AG10803 (cell line): ENCODE measurements at regions not wholly inside any gene's neighbourhood (a gene's known extent, or its start where the extent isn't known, plus 50 kb on each side); places are given as distances from the start of the nearest gene placed in this dataset.

Experiments
- DNase-seq: peaks from one replicate; pipeline ENCODE4 v3.0.0; 2010; ENCODE audit warnings: low read depth
- H3K4me3 ChIP-seq: 2 replicates; pipeline ENCODE4 v1.5.1; 2011; ENCODE audit warnings: mild to moderate bottlenecking, low read length, control low read depth
- CTCF ChIP-seq: conservative IDR thresholded peaks from 2 replicates; pipeline ENCODE4 v1.5.1; 2011; ENCODE audit warnings: mild to moderate bottlenecking, low read length, control low read depth, inconsistent platforms

- TF ChIP-seq CTCF = no peak
- DNase-seq = no peak
These were observed 1292.6 kb downstream of the BRINP3 start for GRCh38 chr1:189185097-189185496.

GRCh38 chr1:189192741-189193520 is 1284.7 kb downstream of the BRINP3 start:
- TF ChIP-seq CTCF = no peak
- DNase-seq = no peak
- H3K4me3 ChIP-seq = no peak overlapping the region

More at GRCh38 chr1:189185097-189185496, 1292.6 kb downstream of the BRINP3 start:
- no peak overlapping the region for H3K4me3 ChIP-seq

DNA sequence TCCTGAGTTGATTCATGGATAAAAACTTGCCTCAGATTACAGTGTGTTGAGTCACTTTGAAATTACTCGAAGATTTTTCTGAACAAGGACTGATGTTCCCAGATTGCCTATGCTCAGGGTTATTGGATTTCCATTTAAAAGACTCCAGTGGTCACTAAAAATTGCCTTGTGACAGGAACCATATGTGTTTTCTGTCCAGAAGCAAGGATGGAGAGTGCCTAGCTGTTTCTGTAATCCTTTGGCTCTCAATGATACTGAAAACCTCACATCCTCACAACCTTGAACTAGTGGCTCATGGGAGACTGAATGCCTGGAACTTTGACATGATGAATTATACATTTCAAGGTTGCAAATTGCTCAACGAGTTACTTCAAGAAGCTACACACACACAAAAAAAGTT is 1271.8 kb downstream of the BRINP3 start:
- H3K4me3 ChIP-seq = no peak overlapping the region
- no peak for TF ChIP-seq CTCF
- no peak for DNase-seq

DNA sequence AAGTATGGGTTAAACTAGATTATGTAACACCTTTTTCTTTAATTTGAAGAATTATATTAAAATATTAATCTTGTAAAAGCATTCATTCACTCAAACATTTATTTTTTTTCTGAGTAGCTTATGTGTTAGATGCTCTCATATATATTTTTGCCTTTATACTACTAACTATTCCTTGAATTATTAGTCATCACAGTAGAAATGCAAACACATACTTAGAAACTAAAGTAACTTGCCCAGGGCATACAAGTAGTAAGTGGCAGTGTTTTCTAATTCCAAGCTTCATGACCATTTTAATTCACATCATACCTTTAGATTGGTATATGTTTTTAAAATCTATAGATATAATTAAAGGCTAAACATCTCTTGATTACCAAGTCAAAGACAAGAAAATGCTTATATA is 1271.0 kb downstream of the BRINP3 start:
- H3K4me3 ChIP-seq = no peak overlapping the region
- DNase-seq = no peak
- no peak for TF ChIP-seq CTCF

DNA sequence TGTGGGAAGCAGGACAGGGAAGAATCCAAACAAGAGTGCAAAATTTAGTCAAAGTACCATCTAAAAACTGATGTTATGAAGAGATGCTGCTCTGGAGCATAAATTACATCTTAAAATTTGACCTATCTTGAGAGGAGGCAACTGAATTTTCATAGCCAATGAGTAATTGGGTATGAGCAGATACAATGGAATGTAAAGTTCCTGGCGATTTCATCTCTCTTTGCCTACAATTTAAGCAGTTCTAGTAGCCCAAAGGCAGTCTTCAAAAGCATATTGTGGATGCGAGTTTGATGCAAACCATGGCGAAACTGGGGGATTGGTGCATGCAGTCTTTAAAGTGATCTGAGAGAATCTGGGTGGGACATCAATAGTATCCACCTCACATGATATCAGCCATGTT is 1265.9 kb downstream of the BRINP3 start:
- DNase-seq = no peak
- TF ChIP-seq CTCF = no peak
- H3K4me3 ChIP-seq = no peak overlapping the region

- TF ChIP-seq CTCF = no peak
- no peak overlapping the region for H3K4me3 ChIP-seq
- DNase-seq = no peak
These were observed 1265.1 kb downstream of the BRINP3 start for GRCh38 chr1:189212606-189213005.

DNA sequence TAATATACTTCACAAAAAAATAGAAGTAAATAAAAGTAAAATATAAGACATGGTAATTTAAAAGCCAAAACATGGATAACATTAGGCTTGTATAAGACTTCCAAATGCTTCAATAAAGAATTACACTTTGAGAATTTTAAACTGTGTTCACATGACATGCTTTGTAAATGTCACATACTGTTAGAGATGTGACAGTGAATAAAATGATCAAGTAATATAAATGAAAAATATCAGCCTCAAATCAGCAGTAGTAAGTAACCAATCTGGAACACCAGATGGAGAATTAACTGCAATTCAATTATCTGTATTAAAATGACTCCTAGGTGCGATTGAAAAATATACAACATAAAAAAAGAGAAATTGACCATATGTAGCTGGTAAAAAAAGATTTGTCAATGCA is 1260.8 kb downstream of the BRINP3 start:
- no peak for DNase-seq
- H3K4me3 ChIP-seq = no peak overlapping the region
- TF ChIP-seq CTCF = no peak
